SK-N-SH treated with all-trans-retinoic acid at 6 μM for 48 hours (cell line): ENCODE measurements at regions not wholly inside any gene's neighbourhood (a gene's known extent, or its start where the extent isn't known, plus 50 kb on each side); places are given as distances from the start of the nearest gene placed in this dataset.

Source experiments
- ARNTL ChIP-seq: fragments of 450-650 bp; formaldehyde crosslinking; IDR thresholded peaks from 2 replicates; pipeline ENCODE4 v1.5.0; 2020; ENCODE audit warnings: low read depth, mild to moderate bottlenecking, moderate library complexity, borderline replicate concordance
- CSDC2 ChIP-seq: fragments of 250-450 bp; sonication (Bioruptor Pico); IDR thresholded peaks from 2 replicates; pipeline ENCODE4 v1.5.0; 2020; ENCODE audit warnings: mild to moderate bottlenecking, moderate library complexity
- ZFP3 ChIP-seq: fragments of 250-450 bp; sonication (Bioruptor Pico); IDR thresholded peaks from 2 replicates; pipeline ENCODE4 v1.5.0; 2020; ENCODE audit warnings: mild to moderate bottlenecking, moderate library complexity

DNA sequence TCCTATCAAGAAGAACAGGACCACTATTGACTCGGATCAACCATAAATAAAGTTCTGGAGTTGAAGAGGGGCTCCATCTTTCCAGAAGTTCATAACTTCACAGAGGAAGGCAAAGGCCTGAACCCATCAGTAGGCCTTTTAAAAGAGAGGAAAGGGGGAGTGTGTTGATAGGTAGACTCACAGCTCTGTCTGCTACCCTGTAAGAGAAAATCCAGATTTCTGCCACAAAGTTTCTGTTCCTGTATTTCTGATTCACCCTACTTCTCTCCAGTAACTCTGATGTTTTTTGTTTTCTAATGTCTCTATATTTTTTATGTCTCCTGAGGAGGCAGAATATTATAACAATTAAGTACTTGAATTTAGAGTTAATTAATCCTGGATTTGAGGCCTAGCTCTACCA is 564.0 kb downstream of the TNS1 start:
- TF ChIP-seq ARNTL (no peak), CSDC2 (no peak), ZFP3 (CRISPR knock-in tag) (no peak)
